Fibroblast of skin of right quadriceps (primary cell): ENCODE measurements at regions not wholly inside any gene's neighbourhood (a gene's known extent, or its start where the extent isn't known, plus 50 kb on each side); places are given as distances from the start of the nearest gene placed in this dataset.
A peak's percentile ranks its signal among the peaks of the same experiment; 100 is the strongest.

Source experiments
- DNase-seq: peaks from one replicate; pipeline ENCODE4 v3.0.0-alpha.2; 2013

GRCh38 chr1:163824006-163824405, 502.3 kb downstream of the NUF2 start:
- DNase-seq, result peak; percentile 93

- no peak for DNase-seq
Observed at GRCh38 chr1:163824490-163824889, 502.7 kb downstream of the NUF2 start.

- DNase-seq, result no peak
Observed at GRCh38 chr1:163826500-163826899, 504.7 kb downstream of the NUF2 start.

- DNase-seq, result peak; percentile 7
Observed at GRCh38 chr1:163834778-163835177, 513.0 kb downstream of the NUF2 start.

- DNase-seq, result no peak
Observed at GRCh38 chr1:163836481-163836880, 514.7 kb downstream of the NUF2 start.

DNA sequence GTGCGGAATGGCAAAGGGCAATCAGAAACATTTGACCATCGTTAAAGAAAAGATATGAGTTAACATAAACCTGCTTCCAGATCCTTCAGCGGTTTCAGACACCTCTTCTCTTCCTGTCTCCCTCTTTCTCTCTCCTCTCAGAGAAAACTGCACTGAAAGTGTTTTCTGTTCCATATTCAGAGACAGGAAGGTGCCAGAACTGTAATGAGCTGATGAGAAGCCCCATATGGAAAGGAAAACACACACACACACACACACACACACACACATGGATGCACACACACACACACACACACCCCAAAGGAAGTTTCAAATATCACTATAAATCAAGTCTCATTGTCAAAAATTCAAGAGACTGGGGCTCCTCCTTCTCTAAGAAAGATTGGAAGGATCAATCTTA, 515.5 kb downstream of the NUF2 start:
- DNase-seq, result no peak

GRCh38 chr1:163842571-163842970, 520.8 kb downstream of the NUF2 start:
- peak; percentile 9 for DNase-seq

DNA sequence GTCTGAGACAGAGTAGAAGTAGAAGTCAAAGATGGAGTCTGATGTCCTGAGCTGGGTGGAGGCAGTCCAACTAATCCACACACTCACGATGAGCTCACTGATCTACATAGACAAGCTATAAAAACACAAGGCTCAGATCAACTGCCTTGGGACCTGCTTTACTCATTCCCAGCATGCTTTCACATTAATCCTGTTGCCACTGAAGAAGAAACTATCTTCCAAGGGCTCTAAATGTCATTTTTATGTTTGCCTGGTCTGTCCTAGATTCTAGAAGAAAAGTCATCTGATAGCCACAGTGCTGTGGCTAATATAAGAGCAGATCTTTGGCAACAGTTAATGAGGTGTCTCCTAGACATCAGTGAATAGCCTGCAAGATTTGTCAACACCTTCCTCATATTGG, 522.7 kb downstream of the NUF2 start:
- DNase-seq, result peak; percentile 92

- DNase-seq, result no peak
Observed at GRCh38 chr1:163845279-163845678, 523.5 kb downstream of the NUF2 start.

GRCh38 chr1:163863731-163864130, 542.0 kb downstream of the NUF2 start:
- no peak for DNase-seq

DNA sequence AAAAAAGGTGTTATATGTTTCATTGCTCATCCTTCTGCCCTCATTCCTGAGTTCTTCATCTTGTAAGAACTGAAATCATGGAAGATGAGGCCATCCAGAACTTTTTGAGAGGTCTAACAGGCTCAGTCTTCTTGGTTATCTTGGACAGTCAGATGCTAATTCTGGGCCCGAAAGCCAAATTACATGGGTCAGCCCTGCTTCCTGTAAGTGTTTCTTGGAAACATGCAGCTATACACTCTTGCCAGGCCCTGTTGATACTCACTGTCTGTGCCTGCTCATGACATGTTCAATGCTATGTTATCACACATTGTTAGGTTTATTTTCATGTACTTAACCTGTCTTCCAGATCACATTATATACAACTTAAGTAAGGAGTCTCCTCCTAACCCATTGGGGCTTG, 542.5 kb downstream of the NUF2 start:
- DNase-seq, result no peak

DNA sequence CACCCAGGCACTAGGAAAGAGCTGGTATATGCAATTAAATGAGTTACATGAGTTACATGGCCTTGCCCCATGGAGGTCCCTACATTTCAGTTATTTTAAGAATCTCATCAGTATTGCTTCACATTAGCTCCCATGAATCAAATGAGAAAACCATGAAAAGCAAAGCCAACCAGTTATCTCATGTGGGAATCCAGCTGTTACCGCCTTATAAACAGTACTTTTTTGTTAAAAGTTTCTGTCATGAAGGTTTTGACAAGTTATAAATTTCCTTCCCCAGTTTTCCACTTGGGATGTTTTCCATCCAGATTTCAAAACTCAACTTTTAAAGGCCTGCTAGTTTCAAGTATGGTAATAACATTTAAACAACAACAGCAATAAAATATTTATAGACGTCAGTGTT, 544.8 kb downstream of the NUF2 start:
- DNase-seq, result peak; percentile 55

DNA sequence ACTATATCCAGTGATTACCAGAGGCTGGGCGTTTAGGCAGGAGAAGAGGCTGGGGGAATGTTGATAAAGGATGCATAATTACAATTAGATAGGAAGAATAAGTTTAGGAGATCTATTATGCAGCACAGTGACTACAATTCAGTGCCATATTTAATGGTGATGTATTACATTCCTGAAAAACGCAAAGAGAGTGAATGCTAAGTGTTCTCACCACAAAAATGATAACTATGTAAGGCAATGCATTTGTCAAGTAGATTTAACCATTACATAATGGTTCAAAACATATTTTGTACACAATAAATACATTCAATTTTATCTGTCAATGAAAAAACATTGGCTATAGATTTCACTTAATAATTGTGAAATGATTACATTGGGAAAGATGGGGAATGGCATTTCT, 548.9 kb downstream of the NUF2 start:
- DNase-seq, result peak; percentile 80

- no peak for DNase-seq
Observed at GRCh38 chr1:163872067-163872466, 550.3 kb downstream of the NUF2 start.

- DNase-seq, result no peak
Observed at GRCh38 chr1:163874070-163874469, 552.3 kb downstream of the NUF2 start.

DNA sequence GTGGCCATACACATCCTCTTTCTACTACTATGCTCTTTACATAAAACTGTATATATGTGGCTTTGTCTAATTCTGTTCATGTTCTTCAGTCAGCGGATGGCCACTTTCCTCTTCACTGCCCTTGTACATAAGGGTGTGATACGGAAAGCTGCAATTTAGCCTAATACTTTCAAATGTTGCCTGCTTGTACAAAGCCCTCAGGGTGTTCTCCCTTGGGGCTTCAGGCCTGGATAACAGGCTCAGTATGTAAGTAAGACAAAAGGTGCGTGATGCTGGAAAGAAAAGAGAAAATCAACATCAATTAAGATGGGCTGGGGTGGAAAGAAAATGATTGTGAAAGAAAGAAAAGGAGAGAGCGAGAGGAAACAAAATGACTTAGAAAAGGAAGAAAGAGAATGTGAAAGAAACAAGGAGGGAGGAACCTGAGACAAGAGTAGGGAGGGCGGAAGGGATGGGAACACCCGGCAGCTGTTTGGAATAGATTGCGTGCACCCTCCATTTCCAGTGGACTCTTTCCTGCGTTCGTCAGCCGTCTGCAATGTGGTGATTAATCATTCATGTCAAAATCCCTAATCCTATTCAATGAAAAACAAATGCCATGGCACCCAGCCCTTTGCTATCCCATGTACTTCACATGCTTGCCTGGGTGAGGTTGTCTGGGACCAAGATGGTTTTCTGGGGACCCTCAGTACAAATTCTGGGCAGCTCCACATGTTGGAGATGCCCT, 553.6 kb downstream of the NUF2 start:
- peak; percentile 97 for DNase-seq

- DNase-seq, result peak; percentile 90
Observed at GRCh38 chr1:163875927-163876320, 554.2 kb downstream of the NUF2 start.

- no peak for DNase-seq
Observed at GRCh38 chr1:163876546-163876945, 554.8 kb downstream of the NUF2 start.

DNA sequence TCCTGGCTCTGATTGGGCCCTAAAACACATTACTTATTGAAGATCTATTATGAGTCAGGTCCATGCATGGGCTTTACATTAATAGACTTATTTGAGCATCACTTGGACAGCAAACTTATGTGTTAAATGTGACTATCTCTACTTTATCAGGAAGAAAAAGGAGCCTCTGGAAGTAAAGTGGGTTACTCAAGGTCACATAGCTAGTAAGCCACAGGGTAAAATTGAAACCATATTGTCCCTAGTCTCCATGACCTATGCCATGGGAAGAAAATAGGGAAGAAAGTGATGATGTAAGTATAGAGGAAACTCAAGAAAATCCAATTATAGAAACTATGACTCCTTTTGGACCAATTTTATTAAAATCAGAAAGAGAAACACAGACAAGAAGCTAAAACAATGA, 555.3 kb downstream of the NUF2 start:
- peak; percentile 88 for DNase-seq

GRCh38 chr1:163885510-163885909, 563.8 kb downstream of the NUF2 start:
- DNase-seq, result no peak

DNA sequence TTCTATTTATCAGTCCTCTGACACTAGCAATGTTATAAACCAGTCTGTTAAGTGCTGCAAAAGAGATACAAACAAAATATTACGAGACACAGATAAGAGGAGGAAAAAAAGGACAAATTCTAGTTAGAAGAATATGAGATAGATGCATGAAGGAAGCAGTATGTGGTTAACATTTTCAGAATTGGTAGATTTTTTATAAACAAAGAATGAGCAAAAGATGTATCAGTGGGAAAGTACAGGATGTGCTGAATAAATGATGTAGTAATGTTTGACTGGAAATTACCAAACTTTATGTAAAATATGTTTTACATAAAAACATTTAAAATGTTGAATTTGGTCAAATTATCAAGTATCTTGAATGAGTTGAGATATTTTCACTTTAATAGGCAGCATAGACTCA, 574.2 kb downstream of the NUF2 start:
- DNase-seq, result no peak

DNA sequence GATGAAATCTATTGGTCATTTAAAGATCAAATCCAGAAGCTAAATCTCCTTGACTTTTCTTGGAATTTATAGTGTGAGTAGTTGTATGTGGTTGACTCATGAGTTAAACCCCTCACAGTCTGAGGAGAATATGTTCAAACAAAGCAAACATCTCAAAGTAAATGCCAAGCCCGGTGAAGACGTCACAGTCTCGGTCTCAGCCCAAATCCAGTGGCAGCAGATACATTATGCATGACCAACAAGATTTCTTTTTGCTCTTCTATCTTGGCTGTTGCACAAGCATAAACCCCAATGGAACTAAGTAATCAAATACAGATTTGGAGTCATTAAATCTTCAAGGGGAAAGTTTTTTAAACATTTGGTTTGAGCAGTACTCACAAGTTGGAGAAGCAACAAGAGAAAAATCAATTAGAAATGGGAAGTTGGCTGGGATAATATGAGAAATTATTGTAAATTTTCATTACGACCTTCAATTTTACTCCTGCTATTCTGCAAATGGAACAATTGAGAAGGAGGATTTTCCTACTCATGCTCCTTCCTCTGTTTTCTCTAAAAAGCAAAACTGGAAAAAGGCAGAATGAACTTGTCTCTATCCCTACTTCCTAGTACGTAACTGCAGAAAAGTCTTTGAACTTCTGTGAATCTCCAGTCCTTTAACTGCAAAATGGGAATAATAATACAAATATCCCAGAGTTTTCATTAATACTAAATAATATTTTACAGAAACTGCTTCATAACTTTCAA, 575.8 kb downstream of the NUF2 start:
- peak; percentile 96 for DNase-seq

- no peak for DNase-seq
Observed at GRCh38 chr1:163906283-163906682, 584.5 kb downstream of the NUF2 start.

- DNase-seq, result peak; percentile 79
Observed at GRCh38 chr1:163912170-163912884, 590.6 kb downstream of the NUF2 start.
